ENCODE measurements at regions not wholly inside any gene's neighbourhood (a gene's known extent, or its start where the extent isn't known, plus 50 kb on each side); places are given as distances from the start of the nearest gene placed in this dataset.
A peak's percentile ranks its signal among the peaks of the same experiment; 100 is the strongest.

DNA sequence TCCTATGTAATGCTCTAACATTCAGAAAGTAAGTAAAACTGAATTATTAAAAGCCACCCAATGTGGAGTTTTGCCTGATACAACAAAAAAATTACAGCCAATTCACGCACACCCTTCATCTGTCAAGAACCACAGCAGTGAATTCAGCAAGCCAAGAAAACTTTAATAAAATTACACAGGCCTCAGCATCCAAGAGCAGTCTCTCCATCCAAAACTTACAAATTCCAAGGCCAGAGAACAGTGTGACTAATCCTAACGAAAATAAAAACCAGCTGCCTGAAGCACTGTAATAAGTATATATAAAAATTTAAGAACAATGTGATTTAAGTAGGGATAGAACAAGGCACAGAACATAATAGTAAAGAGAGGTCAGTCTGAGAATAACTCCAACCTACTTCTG lies 54.2 kb downstream of the SIX6 start:
- peak; percentile 51 for DNase-seq (ENCODE audit: low read depth)

DNA sequence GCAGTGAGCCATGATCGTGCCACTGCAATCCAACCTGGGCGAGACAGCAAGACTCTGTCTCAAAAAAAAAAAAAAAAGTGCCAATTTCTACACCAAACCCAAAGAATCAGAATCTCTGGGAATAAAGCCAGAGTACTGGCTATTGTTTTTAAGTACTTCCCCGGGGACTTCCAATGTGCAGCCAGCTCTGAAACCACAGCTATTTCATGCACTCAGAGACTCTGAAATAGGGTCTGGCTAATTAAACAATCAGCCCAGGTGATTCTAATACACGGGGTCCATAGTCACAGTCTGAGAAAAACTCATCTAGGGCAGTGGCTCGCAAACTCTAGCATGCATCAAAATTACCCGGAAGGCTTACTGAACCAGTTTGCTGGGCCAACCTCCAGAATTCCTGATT lies 56.3 kb downstream of the SIX6 start:
- peak; percentile 54 for DNase-seq (ENCODE audit: low read depth)

DNA sequence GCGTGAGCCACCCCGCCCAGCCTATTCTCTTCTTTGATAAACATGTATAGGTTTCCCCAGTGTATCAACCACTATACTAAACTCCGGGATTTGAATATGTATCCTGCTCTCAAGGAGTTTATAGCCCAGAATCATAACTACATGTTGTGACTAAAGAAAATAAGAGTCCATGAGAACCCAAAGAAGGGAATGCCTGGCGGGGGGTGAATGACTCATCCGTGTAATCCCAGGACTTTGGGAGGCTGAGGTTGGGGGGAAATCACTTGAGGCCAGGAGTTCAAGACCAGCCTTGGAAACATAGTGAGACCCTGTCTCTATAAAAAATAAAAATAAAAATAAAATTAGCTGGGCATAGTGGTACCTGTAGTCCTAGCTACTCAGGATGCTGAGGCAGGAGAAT lies 57.2 kb downstream of the SIX6 start:
- no peak for DNase-seq (ENCODE audit: low read depth)

DNA sequence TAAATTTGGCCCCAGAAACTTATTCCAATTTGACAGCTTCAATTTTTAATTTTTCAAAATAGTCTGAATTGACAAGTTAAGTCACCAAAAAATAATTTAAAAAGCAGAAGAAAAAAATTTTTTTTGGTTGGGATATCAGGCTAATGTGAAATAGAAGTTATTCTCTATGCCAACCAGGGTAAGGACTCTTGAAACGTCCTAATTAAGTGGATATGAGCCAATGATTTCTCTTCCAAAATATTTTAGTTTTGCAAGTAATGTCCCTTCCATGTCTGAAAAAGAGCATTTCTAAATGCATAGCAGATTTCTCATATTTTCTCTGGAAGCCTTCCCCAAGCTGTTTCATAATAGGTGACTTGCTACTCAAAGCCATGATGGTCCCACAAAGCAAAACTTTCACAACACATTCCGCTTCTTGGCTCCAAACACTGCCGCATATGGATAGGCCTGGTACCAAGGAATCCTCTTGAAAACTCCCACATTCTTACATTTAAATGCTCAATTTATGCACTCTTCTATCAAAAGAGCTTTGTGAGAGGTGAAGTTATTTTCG lies 65.1 kb downstream of the SIX6 start:
- peak; percentile 51 for DNase-seq (ENCODE audit: low read depth)

DNA sequence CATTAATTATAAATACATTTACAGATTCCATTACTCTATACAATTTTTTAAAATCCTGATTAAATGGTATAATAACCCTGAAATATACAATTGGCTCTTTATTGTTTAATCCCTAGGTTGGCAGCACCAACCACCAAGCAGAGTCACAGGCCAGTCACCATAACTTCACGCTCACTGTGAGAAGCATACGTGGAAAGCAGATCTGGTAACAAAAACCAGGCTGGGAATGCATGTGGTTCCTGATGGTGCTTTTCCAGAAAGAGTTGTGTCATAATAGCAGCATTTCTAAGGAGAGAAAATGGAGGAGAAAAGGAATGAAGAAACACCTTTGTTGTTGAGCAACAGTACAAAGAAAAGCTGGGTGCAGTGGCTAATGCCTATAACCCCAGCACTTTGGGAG lies 66.1 kb downstream of the SIX6 start:
- no peak for DNase-seq (ENCODE audit: low read depth)

DNA sequence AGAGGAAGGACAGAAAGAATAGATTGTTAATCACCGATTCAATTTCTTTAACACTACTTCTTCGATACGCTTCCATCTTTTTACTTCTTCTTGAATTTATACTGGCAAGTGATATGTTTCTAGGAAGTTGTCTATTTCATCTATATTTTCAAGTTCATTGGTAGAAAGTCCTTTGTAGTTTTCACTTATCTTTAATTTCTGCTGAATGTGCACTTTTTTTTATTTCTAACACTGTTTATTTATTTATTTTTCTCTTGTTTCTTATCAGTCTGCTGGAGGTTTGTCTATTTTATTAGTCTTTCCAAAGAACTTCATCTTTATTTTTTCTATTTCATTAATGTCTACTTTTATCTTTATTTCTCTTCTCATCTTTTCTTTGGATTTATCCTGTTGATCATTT lies 63.6 kb downstream of the SIX1 start:
- DNase-seq (ENCODE audit: low read depth) = no peak

DNA sequence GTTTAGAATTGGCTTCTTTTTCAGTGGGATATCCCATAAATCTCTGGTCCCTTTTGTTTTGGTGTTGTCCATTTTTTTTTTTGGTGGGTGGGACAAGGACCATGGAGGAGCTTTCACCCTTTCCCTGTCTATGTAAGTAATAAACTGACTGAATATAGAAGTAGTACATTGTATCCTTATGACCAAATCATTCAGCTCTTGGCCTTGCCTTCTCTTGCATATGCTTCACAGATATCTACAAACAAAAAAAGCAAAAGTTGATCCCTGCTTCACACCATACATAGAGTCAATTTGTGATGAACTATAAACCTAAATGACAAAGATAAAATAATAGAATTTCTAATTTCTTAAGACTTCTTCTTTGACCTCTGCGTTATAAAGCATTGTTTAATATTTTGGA lies 59.8 kb downstream of the SIX1 start:
- DNase-seq (ENCODE audit: low read depth) = no peak

DNA sequence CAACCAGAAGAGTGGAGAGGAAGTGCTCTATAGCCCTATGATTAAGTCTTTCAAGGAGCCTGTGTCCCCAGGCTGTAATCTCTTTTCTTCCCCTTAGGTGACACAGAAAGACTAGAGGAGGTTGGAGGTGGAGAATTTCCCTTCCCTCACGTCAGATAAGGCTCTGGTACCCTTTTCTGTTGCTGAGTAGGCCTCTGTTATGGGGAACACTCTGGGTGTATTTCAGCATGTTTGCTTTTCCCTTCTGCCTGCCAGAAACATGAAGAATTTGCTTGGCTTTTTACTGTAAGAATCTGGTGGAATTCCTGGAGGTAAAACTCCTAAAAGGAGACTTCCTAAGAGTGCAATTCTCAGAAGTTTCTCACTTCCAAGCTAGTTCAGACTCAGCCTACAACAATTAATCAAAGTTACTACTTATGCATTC lies 58.3 kb downstream of the SIX1 start:
- DNase-seq (ENCODE audit: low read depth) = peak; percentile 32

All from GM04503 (cell line).